H9 (cell line): ENCODE measurements at regions not wholly inside any gene's neighbourhood (a gene's known extent, or its start where the extent isn't known, plus 50 kb on each side); places are given as distances from the start of the nearest gene placed in this dataset.
"Not testable (repeated sequence)": the region's sequence is repeated elsewhere in the genome, so short reads cannot be mapped to it uniquely, and the experiment has no call there.

ENCODE experiments used
- DNase-seq: peaks from one replicate; pipeline ENCODE4 v3.0.0-alpha.2; 2017
- H2AFZ ChIP-seq: one replicate; pipeline ENCODE4 v1.6.1; 2013; ENCODE audit warnings: mild to moderate bottlenecking, low read length, control low read depth, moderate library complexity
- H2AK5ac ChIP-seq: 2 replicates; pipeline ENCODE4 v1.6.1; 2013; ENCODE audit warnings: low read length, control low read depth, mixed read lengths; ENCODE audit not compliant: insufficient read length
- H2BK120ac ChIP-seq: one replicate; pipeline ENCODE4 v1.6.1; 2013; ENCODE audit warnings: low read depth, mild to moderate bottlenecking, low read length, control low read depth, inconsistent platforms; ENCODE audit not compliant: poor library complexity, severe bottlenecking
- H2BK12ac ChIP-seq: 2 replicates; pipeline ENCODE4 v1.6.1; 2013; ENCODE audit warnings: low read length, control low read depth, mixed read lengths, low read depth; ENCODE audit not compliant: insufficient read length
- H2BK15ac ChIP-seq: 2 replicates; pipeline ENCODE4 v1.6.1; 2013; ENCODE audit warnings: low read depth, low read length, control low read depth
- H2BK20ac ChIP-seq: one replicate; pipeline ENCODE4 v1.6.1; 2013; ENCODE audit warnings: low read depth, mild to moderate bottlenecking, low read length, control low read depth, inconsistent platforms; ENCODE audit not compliant: poor library complexity, severe bottlenecking
- H2BK5ac ChIP-seq: 2 replicates; pipeline ENCODE4 v1.6.1; 2013; ENCODE audit warnings: low read length, control low read depth, mixed read lengths; ENCODE audit not compliant: insufficient read length
- H3K14ac ChIP-seq: 2 replicates; pipeline ENCODE4 v1.6.1; 2013; ENCODE audit warnings: low read length, control low read depth; ENCODE audit not compliant: insufficient read depth
- H3K18ac ChIP-seq: 2 replicates; pipeline ENCODE4 v1.6.1; 2013; ENCODE audit warnings: low read depth, mild to moderate bottlenecking, mixed read lengths, low read length, control low read depth; ENCODE audit not compliant: insufficient read length
- H3K23ac ChIP-seq: 2 replicates; pipeline ENCODE4 v1.6.1; 2013; ENCODE audit warnings: low read length, control low read depth, mixed read lengths, low read depth; ENCODE audit not compliant: insufficient read length
- H3K23me2 ChIP-seq: 2 replicates; pipeline ENCODE4 v1.6.1; 2013; ENCODE audit warnings: low read depth, mild to moderate bottlenecking, mixed read lengths, low read length, control low read depth; ENCODE audit not compliant: insufficient read length, poor library complexity, severe bottlenecking
- H3K27ac ChIP-seq: 2 replicates; pipeline ENCODE4 v1.5.1; 2013; ENCODE audit warnings: low read length, control low read depth, mixed read lengths, low read depth; ENCODE audit not compliant: insufficient read length
- H3K27me3 ChIP-seq: 2 replicates; pipeline ENCODE4 v1.6.1; 2013; ENCODE audit warnings: low read length, control low read depth, inconsistent platforms; ENCODE audit not compliant: insufficient read depth
- H3K4ac ChIP-seq: 2 replicates; pipeline ENCODE4 v1.6.1; 2013; ENCODE audit warnings: low read depth, mild to moderate bottlenecking, control low read depth, inconsistent platforms, low read length, moderate library complexity
- H3K4me1 ChIP-seq: 2 replicates; pipeline ENCODE4 v1.6.1; 2013; ENCODE audit warnings: low read length, control low read depth, inconsistent platforms; ENCODE audit not compliant: insufficient read depth
- H3K4me2 ChIP-seq: 2 replicates; pipeline ENCODE4 v1.6.1; 2013; ENCODE audit warnings: low read length, control low read depth, mixed read lengths; ENCODE audit not compliant: insufficient read length, insufficient read depth
- H3K56ac ChIP-seq: 2 replicates; pipeline ENCODE4 v1.6.1; 2013; ENCODE audit warnings: low read depth, mild to moderate bottlenecking, mixed read lengths, low read length, control low read depth; ENCODE audit not compliant: insufficient read length
- H3K79me1 ChIP-seq: 2 replicates; pipeline ENCODE4 v1.6.1; 2013; ENCODE audit warnings: low read depth, mild to moderate bottlenecking, moderate library complexity, low read length, control low read depth, inconsistent platforms; ENCODE audit not compliant: insufficient read depth, poor library complexity, severe bottlenecking
- H3K79me2 ChIP-seq: 2 replicates; pipeline ENCODE4 v1.6.1; 2013; ENCODE audit warnings: low read length, control low read depth, inconsistent platforms; ENCODE audit not compliant: insufficient read depth
- H3K9ac ChIP-seq: 2 replicates; pipeline ENCODE4 v1.6.1; 2013; ENCODE audit warnings: low read length, control low read depth, mixed read lengths; ENCODE audit not compliant: insufficient read length; ENCODE audit errors: extremely low read depth
- H3K9me3 ChIP-seq: one replicate; pipeline ENCODE4 v1.6.1; 2013; ENCODE audit warnings: low read depth, low read length, inconsistent platforms; ENCODE audit not compliant: control insufficient read depth
- H3T11ph ChIP-seq: one replicate; pipeline ENCODE4 v1.6.1; 2013; ENCODE audit warnings: mild to moderate bottlenecking, low read length, control low read depth, inconsistent platforms
- H4K20me1 ChIP-seq: one replicate; pipeline ENCODE4 v1.6.1; 2013; ENCODE audit not compliant: control insufficient read depth, insufficient read length, insufficient read depth
- H4K5ac ChIP-seq: 2 replicates; pipeline ENCODE4 v1.6.1; 2013; ENCODE audit warnings: low read depth, mild to moderate bottlenecking, mixed read lengths, low read length, control low read depth; ENCODE audit not compliant: insufficient read length
- H4K8ac ChIP-seq: replicated peaks from 2 replicates; pipeline ENCODE4 v1.6.1; 2013; ENCODE audit warnings: low read length, control low read depth, mixed read lengths, low read depth; ENCODE audit not compliant: insufficient read length
- H4K91ac ChIP-seq: 2 replicates; pipeline ENCODE4 v1.6.1; 2013; ENCODE audit warnings: low read depth, mild to moderate bottlenecking, moderate library complexity, mixed read lengths, low read length, control low read depth; ENCODE audit not compliant: insufficient read length
- H3K27ac Mint-ChIP-seq, 3 experiments: 2 replicates in 2 of 3; 3 replicates in 1 of 3; pipeline ENCODE4 v1.8.0; 2020 to 2021; ENCODE audit warnings: mixed read lengths in 3 of 3, mild to moderate bottlenecking in 1 of 3, moderate library complexity in 1 of 3
- H3K27me3 Mint-ChIP-seq: 2 replicates; pipeline ENCODE4 v1.8.0; 2021; ENCODE audit warnings: low read depth, mild to moderate bottlenecking, moderate library complexity, mixed read lengths
- H3K36me3 Mint-ChIP-seq, 3 experiments: 2 replicates in 2 of 3; 3 replicates in 1 of 3; pipeline ENCODE4 v1.8.0; 2020 to 2021; ENCODE audit warnings: low read depth in 3 of 3, mixed read lengths in 3 of 3; ENCODE audit not compliant: insufficient read depth in 1 of 3
- H3K4me1 Mint-ChIP-seq, 2 experiments: 2 replicates each; pipeline ENCODE4 v1.8.0; 2020; ENCODE audit warnings: mixed read lengths in 2 of 2
- H3K4me3 Mint-ChIP-seq, 2 experiments: 2 replicates in 1 of 2; 3 replicates in 1 of 2; pipeline ENCODE4 v1.8.0; 2020 to 2021; ENCODE audit warnings: mild to moderate bottlenecking in 2 of 2, mixed read lengths in 2 of 2, moderate library complexity in 1 of 2
- H3K9me3 Mint-ChIP-seq, 2 experiments: 2 replicates in 1 of 2; 3 replicates in 1 of 2; pipeline ENCODE4 v1.8.0; 2020; ENCODE audit warnings: mild to moderate bottlenecking in 2 of 2, mixed read lengths in 2 of 2, moderate library complexity in 1 of 2
- CTCF ChIP-seq: fragments of 200-600 bp; sonication (generic); conservative IDR thresholded peaks from 3 replicates; pipeline ENCODE4 v1.8.0; 2021; ENCODE audit warnings: antibody characterized with exemption, mild to moderate bottlenecking
- WGBS: extraction: QIAGEN DNeasy Blood & Tissue Kit; methylation state at CpG from one replicate; pipeline ENCODE4 v1.1.7; 2013; ENCODE audit warnings: missing lambda C conversion rate, low lambda C conversion rate, mixed read lengths; ENCODE audit not compliant: insufficient read length; ENCODE audit errors: extremely low coverage; 5-methylcytosine and 5-hydroxymethylcytosine counted together

- no peak overlapping the region for H2BK20ac ChIP-seq
- H2BK15ac ChIP-seq = no peak overlapping the region
- no peak overlapping the region for H3K18ac ChIP-seq
- H3K27ac ChIP-seq = no peak overlapping the region
- Mint-ChIP-seq H3K27ac (no peak overlapping the region), H3K4me1 (no peaks in the 10 kb centered on the region), H3K9me3 (peaks cover 64 to 66% of the 10 kb centered on the region in 2 experiments), H3K36me3 (peaks cover 20 to 69% (median 51%) of the 10 kb centered on the region in 3 experiments), H3K27me3 (no peaks in the 10 kb centered on the region; the same call in 1 of the 2 replicates), H3K4me3 (no peak overlapping the region)
- H2BK12ac ChIP-seq = no peak overlapping the region
- no peaks in the 10 kb centered on the region for H3K23me2 ChIP-seq
- H2AFZ ChIP-seq = no peak overlapping the region
- no peak overlapping the region for H3K9ac ChIP-seq
- H2BK5ac ChIP-seq = no peak overlapping the region
- H3K4ac ChIP-seq = no peak overlapping the region
- no peak overlapping the region for H3T11ph ChIP-seq
- no peak overlapping the region for H4K5ac ChIP-seq
- no peak overlapping the region for H4K8ac ChIP-seq
- H4K91ac ChIP-seq = no peak overlapping the region
- H3K9me3 ChIP-seq = peaks cover 6% of the 10 kb centered on the region
- DNase-seq = no peak
- H3K79me1 ChIP-seq = no peaks in the 10 kb centered on the region
- H3K56ac ChIP-seq = no peak overlapping the region
- no CpG with 5 or more reads among the region's 2 CpGs for WGBS
- no peak for TF ChIP-seq CTCF
- H3K4me1 ChIP-seq = no peaks in the 10 kb centered on the region
- no peaks in the 10 kb centered on the region for H3K27me3 ChIP-seq
- no peaks in the 10 kb centered on the region for H4K20me1 ChIP-seq
- H3K79me2 ChIP-seq = no peaks in the 10 kb centered on the region
- H2AK5ac ChIP-seq = no peak overlapping the region
- H2BK120ac ChIP-seq = no peak overlapping the region
- no peak overlapping the region for H3K4me2 ChIP-seq
- H3K14ac ChIP-seq = no peak overlapping the region
- H3K23ac ChIP-seq = no peak overlapping the region
Observed at GRCh38 chr6:2324166-2324953, 79.0 kb upstream of the GMDS start.

- not testable (repeated sequence) for H3K18ac ChIP-seq, H3K27me3 ChIP-seq, H3K14ac ChIP-seq, H2BK120ac ChIP-seq, H4K8ac ChIP-seq, H4K20me1 ChIP-seq, H3K4me2 ChIP-seq, H4K5ac ChIP-seq, H3K23ac ChIP-seq, H2BK15ac ChIP-seq, H3K27me3 Mint-ChIP-seq, H4K91ac ChIP-seq, H3K79me2 ChIP-seq, H3K79me1 ChIP-seq, H2BK5ac ChIP-seq, H3K4ac ChIP-seq, H3K9ac ChIP-seq, H2AFZ ChIP-seq, H2BK20ac ChIP-seq, H3K27ac Mint-ChIP-seq, H3K4me3 Mint-ChIP-seq, H3K4me1 Mint-ChIP-seq, DNase-seq, H3K23me2 ChIP-seq, H3T11ph ChIP-seq, H2AK5ac ChIP-seq, H3K9me3 ChIP-seq, H3K27ac ChIP-seq, H3K4me1 ChIP-seq, H2BK12ac ChIP-seq, H3K56ac ChIP-seq
- WGBS = no CpG with 5 or more reads among the region's 11 CpGs
- Mint-ChIP-seq H3K36me3 (peaks cover 14 to 41% (median 28%) of the 10 kb centered on the region in 3 experiments), H3K9me3 (peaks cover 27 to 37% of the 10 kb centered on the region in 2 experiments)
Observed at GRCh38 chr6:2317498-2317897, 72.1 kb upstream of the GMDS start.
